ENCODE measurements at regions not wholly inside any gene's neighbourhood (a gene's known extent, or its start where the extent isn't known, plus 50 kb on each side); places are given as distances from the start of the nearest gene placed in this dataset.

DNA sequence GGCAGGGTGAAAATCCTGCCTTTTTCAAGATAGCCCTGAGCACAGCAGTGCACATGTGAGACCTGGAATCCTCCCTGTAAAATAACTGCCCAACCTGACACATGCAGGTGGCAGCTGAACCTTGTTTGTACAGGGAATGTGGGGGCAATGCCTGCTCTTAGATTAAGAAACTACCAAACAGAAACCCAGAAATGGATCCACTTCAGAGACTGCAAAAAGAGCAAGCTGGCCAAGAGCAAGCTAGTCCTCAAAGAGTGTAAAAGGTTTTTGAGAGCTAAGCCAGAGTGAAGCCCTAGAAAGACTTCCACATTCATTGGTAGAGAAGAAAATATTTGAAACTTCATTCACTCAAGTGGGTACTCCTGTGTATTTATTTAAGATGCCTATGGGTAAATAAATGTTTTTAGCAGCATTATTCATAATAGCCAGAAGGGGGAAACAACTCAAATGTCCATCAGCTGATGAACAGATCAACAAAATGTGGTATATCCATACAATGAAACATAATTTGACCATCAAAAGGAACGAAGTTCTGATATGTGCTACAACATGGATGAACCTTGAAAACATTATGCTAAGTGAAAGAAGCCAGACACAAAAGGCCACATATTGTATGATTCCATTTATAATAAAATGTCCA is 96.0 kb upstream of the TSC22D2 start:
- Histone ChIP-seq H3K27ac (ENCODE audit: low read depth, low read length, severe bottlenecking) (no peak overlapping the region), H3K36me3 (ENCODE audit: control insufficient read depth, insufficient read depth, low read length) (no peaks in the 10 kb centered on the region), H3K4me1 (ENCODE audit: control insufficient read depth, insufficient read depth, low read length, poor library complexity, severe bottlenecking) (peaks cover 4% of the 10 kb centered on the region), H3K4me3 (ENCODE audit: extremely low read depth, insufficient read depth, low read length, poor library complexity, severe bottlenecking) (no peak overlapping the region), H3K9me3 (ENCODE audit: control insufficient read depth, low read length) (peaks cover 7% of the 10 kb centered on the region)
- WGBS, 2 experiments (ENCODE audit: insufficient coverage in 2 of 2) = no CpG with 5 or more reads among the region's 1 CpG

DNA sequence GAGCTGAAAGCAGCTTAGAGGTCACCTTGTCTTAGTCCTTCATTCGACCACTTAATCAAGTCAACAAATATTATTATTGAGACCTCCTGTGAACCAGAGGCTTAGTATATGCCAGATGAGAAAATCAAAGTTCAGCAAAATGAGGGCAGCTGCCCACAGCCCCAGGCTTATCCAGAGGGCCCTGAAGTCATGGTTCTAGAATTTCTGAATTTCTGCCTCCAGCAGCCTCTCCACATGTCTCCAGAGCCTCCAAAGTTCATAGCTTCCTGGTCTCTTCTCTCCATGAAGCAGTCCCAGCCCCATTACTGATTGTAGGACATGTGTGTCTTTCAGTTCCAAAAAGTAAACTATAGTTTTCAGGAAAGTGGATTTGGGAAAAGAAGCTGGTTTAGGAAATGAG is 96.9 kb upstream of the TSC22D2 start:
- WGBS, 2 experiments (ENCODE audit: insufficient coverage in 2 of 2) = no CpG with 5 or more reads among the region's 1 CpG

DNA sequence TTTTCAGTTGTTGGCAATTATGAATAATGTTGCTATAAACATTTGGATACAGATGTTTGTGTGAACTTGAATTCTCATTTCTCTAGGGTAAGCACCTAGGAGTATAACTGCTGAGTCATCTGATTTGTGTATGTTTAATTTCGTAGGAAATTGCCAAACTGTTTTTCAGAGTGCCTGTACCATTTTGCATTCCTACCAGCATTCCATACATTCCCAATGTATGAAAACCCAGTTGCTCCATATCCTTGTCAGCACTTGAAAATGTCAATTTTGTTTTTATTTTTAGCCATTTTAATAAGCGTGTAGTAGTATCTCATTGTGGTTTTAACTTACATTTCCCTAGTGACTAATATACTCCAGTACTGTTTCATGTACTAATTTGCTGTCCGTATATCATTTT is 98.5 kb upstream of the TSC22D2 start:
- Histone ChIP-seq H3K4me3 (ENCODE audit: extremely low read depth, insufficient read depth, low read length, poor library complexity, severe bottlenecking) (no peak overlapping the region), H3K27ac (ENCODE audit: low read depth, low read length, severe bottlenecking) (no peak overlapping the region), H3K36me3 (ENCODE audit: control insufficient read depth, insufficient read depth, low read length) (no peaks in the 10 kb centered on the region), H3K9me3 (ENCODE audit: control insufficient read depth, low read length) (peaks cover 7% of the 10 kb centered on the region), H3K4me1 (ENCODE audit: control insufficient read depth, insufficient read depth, low read length, poor library complexity, severe bottlenecking) (peaks cover 4% of the 10 kb centered on the region)
- no CpG with 5 or more reads among the region's 3 CpGs for WGBS, 2 experiments (ENCODE audit: insufficient coverage in 2 of 2)

More for the DNA sequence above, 96.9 kb upstream of the TSC22D2 start:
- H3K4me3 ChIP-seq (ENCODE audit: extremely low read depth, insufficient read depth, low read length, poor library complexity, severe bottlenecking) = no peak overlapping the region
- H3K4me1 ChIP-seq (ENCODE audit: control insufficient read depth, insufficient read depth, low read length, poor library complexity, severe bottlenecking) = peaks cover 4% of the 10 kb centered on the region
- no peaks in the 10 kb centered on the region for H3K36me3 ChIP-seq (ENCODE audit: control insufficient read depth, insufficient read depth, low read length)
- H3K9me3 ChIP-seq (ENCODE audit: control insufficient read depth, low read length) = peaks cover 7% of the 10 kb centered on the region
- no peak overlapping the region for H3K27ac ChIP-seq (ENCODE audit: low read depth, low read length, severe bottlenecking)

DNA sequence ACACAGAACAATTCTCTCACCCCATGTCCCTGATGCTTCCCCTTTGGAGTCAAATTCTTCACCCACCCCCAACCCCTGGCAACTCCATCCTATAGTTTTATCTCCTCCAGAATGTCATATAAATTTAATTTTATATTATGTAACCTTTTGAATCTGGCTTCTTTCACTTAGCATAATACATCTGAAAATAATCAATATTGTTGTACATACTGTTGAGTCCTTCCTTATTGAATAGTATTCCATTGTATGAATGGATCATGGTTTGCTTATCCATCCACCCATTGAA is 98.9 kb upstream of the TSC22D2 start:
- H3K36me3 ChIP-seq (ENCODE audit: control insufficient read depth, insufficient read depth, low read length) = no peaks in the 10 kb centered on the region
- no peak overlapping the region for H3K4me3 ChIP-seq (ENCODE audit: extremely low read depth, insufficient read depth, low read length, poor library complexity, severe bottlenecking)
- H3K4me1 ChIP-seq (ENCODE audit: control insufficient read depth, insufficient read depth, low read length, poor library complexity, severe bottlenecking) = peaks cover 4% of the 10 kb centered on the region
- H3K9me3 ChIP-seq (ENCODE audit: control insufficient read depth, low read length) = peaks cover 7% of the 10 kb centered on the region
- no peak overlapping the region for H3K27ac ChIP-seq (ENCODE audit: low read depth, low read length, severe bottlenecking)

DNA sequence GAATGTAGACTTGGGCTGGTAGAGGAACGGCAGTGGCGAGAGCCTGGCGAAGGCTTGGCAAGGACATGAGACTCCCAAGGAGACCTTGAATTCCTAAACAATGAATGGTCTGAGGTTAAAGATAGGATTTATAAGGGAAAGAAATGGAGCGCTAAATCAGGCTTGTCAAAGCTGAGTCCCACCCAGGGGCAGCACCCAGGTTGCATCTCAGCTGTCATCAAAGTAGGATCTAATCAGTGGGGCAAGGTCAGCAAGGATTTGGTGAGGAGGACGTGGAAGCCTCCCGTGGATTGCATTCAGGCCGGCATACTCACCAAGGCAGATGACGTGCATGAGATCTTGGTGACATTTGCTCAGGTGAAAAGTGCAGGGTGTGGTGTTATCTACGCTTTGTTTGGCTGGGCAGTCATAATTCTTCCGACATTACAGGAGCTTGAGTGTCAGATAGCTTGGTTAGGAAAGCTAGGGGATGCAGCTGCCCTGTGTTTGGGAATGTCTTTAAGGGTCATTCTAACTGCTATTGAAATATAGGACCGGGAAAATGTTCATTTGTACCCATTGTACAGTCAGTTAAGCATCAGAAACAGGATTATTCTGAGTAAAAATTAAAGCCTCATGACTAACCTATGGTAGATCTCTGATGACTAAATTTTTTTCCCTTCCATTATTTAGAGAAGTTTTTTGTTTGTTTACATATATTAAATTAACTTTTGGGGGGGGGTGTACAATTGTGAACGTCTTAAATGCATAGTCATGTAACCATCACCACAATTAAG is 99.4 kb upstream of the TSC22D2 start:
- no peaks in the 10 kb centered on the region for H3K36me3 ChIP-seq (ENCODE audit: control insufficient read depth, insufficient read depth, low read length)
- H3K9me3 ChIP-seq (ENCODE audit: control insufficient read depth, low read length) = peaks cover 7% of the 10 kb centered on the region
- peaks cover 4% of the 10 kb centered on the region for H3K4me1 ChIP-seq (ENCODE audit: control insufficient read depth, insufficient read depth, low read length, poor library complexity, severe bottlenecking)
- 92 to 94% methylated on average over 10 of the region's 12 CpGs for WGBS, 2 experiments (ENCODE audit: insufficient coverage in 2 of 2)
- no peak overlapping the region for H3K4me3 ChIP-seq (ENCODE audit: extremely low read depth, insufficient read depth, low read length, poor library complexity, severe bottlenecking)
- H3K27ac ChIP-seq (ENCODE audit: low read depth, low read length, severe bottlenecking) = no peak overlapping the region

DNA sequence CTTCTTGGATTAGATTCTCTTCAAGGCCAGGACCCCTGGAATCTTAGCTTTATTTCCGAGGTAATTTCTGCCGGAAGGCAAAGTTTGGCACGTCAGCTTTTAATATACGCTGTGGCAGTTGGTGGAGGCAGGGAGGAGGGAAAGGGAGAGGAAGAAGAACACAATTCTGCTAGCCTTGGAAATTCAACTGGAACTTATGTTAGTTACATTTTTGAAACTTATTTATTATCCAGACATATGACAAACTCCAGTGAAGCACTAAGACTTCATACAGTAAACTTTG is 100.1 kb upstream of the TSC22D2 start:
- Histone ChIP-seq H3K27ac (ENCODE audit: low read depth, low read length, severe bottlenecking) (no peak overlapping the region), H3K4me3 (ENCODE audit: extremely low read depth, insufficient read depth, low read length, poor library complexity, severe bottlenecking) (no peak overlapping the region), H3K4me1 (ENCODE audit: control insufficient read depth, insufficient read depth, low read length, poor library complexity, severe bottlenecking) (peaks cover 4% of the 10 kb centered on the region), H3K9me3 (ENCODE audit: control insufficient read depth, low read length) (peaks cover 7% of the 10 kb centered on the region), H3K36me3 (ENCODE audit: control insufficient read depth, insufficient read depth, low read length) (no peaks in the 10 kb centered on the region)
- WGBS, 2 experiments (ENCODE audit: insufficient coverage in 2 of 2) = 95% methylated on average over 3 of the region's 4 CpGs; no CpG with 5 or more reads in 1 of the 2 experiments

DNA sequence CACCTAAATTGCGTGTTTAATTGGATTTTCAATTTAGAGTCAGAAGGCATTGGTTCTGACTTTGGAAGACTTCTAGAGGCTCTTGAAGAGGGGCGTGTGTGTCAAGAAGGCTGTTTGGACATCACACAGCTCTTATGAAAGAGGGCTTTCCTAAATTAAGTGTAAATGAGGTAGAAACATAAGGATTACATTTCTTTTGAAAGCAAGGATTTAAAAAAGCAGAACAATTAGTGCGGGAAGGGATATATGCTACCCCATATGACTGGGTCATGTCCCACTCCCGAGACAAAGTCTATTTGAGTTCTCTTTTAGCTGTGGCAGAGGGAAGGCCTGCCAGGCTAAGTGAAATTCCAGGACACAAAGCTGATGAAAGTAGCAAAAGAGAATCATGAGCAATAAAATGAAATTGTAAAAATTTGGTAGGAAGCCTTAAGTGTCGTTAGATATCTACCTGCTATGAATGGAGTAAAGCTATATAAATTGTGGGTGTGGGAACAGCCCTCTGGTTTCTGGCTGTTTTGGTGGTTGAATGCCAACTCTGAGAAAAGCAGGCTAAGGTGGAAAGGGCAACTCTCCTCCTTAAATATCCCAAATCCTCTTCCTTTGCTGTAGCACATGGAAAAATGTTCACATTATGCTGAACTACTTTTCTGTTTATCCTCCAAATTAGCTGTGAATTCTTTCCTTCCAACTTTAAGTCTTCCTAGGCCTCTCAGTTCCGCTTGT is 100.6 kb upstream of the TSC22D2 start:
- Histone ChIP-seq H3K27ac (ENCODE audit: low read depth, low read length, severe bottlenecking) (no peak overlapping the region), H3K4me3 (ENCODE audit: extremely low read depth, insufficient read depth, low read length, poor library complexity, severe bottlenecking) (no peak overlapping the region), H3K36me3 (ENCODE audit: control insufficient read depth, insufficient read depth, low read length) (no peaks in the 10 kb centered on the region), H3K9me3 (ENCODE audit: control insufficient read depth, low read length) (peaks cover 7% of the 10 kb centered on the region), H3K4me1 (ENCODE audit: control insufficient read depth, insufficient read depth, low read length, poor library complexity, severe bottlenecking) (peaks cover 7% of the 10 kb centered on the region)
- WGBS, 2 experiments (ENCODE audit: insufficient coverage in 2 of 2) = 92 to 95% methylated on average over 6 of the region's 6 CpGs

DNA sequence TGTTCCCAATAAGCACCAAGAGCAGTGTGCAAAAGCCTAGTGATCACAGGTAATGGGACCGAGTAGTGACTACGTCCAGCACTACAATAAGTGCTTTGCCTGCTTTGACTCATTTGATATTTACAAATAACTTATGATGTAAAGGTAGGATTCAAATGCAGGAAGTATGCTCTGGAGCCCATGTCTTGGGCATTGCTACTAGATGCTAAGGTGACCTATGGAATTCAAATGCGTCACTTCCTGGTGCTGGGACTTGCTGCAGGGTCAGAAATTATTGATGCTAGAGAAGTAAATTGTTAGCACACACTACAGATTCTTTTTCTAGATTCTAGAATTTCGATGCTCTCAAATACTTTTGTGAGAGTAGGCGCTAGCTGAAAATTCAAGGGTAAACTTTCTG is 101.2 kb upstream of the TSC22D2 start:
- no peaks in the 10 kb centered on the region for H3K36me3 ChIP-seq (ENCODE audit: control insufficient read depth, insufficient read depth, low read length)
- peaks cover 13% of the 10 kb centered on the region for H3K4me1 ChIP-seq (ENCODE audit: control insufficient read depth, insufficient read depth, low read length, poor library complexity, severe bottlenecking)
- H3K4me3 ChIP-seq (ENCODE audit: extremely low read depth, insufficient read depth, low read length, poor library complexity, severe bottlenecking) = no peak overlapping the region
- H3K9me3 ChIP-seq (ENCODE audit: control insufficient read depth, low read length) = peaks cover 7% of the 10 kb centered on the region
- WGBS, 2 experiments (ENCODE audit: insufficient coverage in 2 of 2) = 47 to 52% methylated on average over 2 of the region's 5 CpGs
- H3K27ac ChIP-seq (ENCODE audit: low read depth, low read length, severe bottlenecking) = no peak overlapping the region

DNA sequence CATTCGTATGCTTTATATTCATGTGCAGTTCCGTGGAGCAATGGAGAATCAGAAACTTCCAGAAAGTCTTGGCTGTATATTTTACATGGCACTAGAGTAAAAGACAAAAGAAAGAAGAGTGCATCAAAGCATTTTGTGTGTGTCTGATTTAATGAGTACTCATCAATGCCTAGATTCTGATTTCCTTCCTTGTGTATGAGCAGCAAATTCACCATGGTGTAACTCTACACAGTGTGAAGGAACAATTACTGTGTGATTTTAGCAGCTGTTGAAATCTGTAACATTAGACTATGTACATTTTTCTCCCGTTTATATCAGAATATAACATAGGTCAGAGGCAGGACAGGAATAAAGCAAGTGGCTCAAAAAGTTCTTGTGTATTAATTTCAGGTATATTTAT is 102.0 kb upstream of the TSC22D2 start:
- peaks cover 21% of the 10 kb centered on the region for H3K4me1 ChIP-seq (ENCODE audit: control insufficient read depth, insufficient read depth, low read length, poor library complexity, severe bottlenecking)
- H3K36me3 ChIP-seq (ENCODE audit: control insufficient read depth, insufficient read depth, low read length) = no peaks in the 10 kb centered on the region
- no peak overlapping the region for H3K27ac ChIP-seq (ENCODE audit: low read depth, low read length, severe bottlenecking)
- peaks cover 7% of the 10 kb centered on the region for H3K9me3 ChIP-seq (ENCODE audit: control insufficient read depth, low read length)
- 63 to 75% methylated on average over 2 of the region's 3 CpGs for WGBS, 2 experiments (ENCODE audit: insufficient coverage in 2 of 2)
- no peak overlapping the region for H3K4me3 ChIP-seq (ENCODE audit: extremely low read depth, insufficient read depth, low read length, poor library complexity, severe bottlenecking)

DNA sequence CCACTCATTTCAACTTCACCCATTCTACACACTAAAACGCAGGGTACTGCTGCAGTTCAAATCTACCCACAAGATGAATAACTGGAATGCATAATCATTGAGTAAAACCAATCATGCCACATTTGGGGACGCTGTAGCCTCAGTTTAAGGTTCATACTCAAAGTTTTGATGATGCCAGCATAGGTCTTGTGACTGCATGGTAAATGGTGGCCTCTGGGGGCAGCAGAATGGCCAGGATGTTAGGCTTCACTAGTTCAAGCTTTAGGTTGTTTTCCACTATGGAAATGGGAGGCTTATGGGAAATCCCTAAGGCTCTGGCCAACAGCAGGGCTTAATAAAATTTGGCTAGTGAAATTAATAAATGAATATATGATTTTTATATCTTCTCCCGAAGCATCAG is 104.3 kb upstream of the TSC22D2 start:
- Histone ChIP-seq H3K4me1 (ENCODE audit: control insufficient read depth, insufficient read depth, low read length, poor library complexity, severe bottlenecking) (peaks cover 36% of the 10 kb centered on the region), H3K36me3 (ENCODE audit: control insufficient read depth, insufficient read depth, low read length) (no peaks in the 10 kb centered on the region), H3K27ac (ENCODE audit: low read depth, low read length, severe bottlenecking) (no peak overlapping the region), H3K9me3 (ENCODE audit: control insufficient read depth, low read length) (peaks cover 7% of the 10 kb centered on the region), H3K4me3 (ENCODE audit: extremely low read depth, insufficient read depth, low read length, poor library complexity, severe bottlenecking) (no peak overlapping the region)
- WGBS, 2 experiments (ENCODE audit: insufficient coverage in 2 of 2) = 60% methylated on average over 1 of the region's 3 CpGs; no CpG with 5 or more reads in 1 of the 2 experiments

DNA sequence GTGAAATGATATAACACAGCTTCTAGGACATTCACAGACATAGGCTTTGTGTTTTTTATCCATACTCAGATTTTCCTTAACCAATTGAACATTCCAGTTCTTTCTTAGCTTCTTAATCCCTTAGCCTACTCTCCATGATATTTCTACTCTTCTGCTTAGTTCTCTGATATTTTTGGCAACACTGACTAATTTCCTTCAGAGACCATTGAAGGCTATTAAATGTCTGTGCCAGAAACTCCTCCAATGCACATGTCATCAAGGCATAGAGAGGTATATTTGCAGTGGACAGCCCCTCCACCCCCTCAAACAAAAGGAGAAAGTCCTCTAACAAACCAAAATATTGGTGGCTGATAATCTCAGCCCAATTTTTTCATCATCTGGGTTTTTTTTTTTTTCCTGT is 105.9 kb upstream of the TSC22D2 start:
- Histone ChIP-seq H3K27ac (ENCODE audit: low read depth, low read length, severe bottlenecking) (no peak overlapping the region), H3K9me3 (ENCODE audit: control insufficient read depth, low read length) (peaks cover under 1% of the 10 kb centered on the region), H3K36me3 (ENCODE audit: control insufficient read depth, insufficient read depth, low read length) (no peaks in the 10 kb centered on the region), H3K4me1 (ENCODE audit: control insufficient read depth, insufficient read depth, low read length, poor library complexity, severe bottlenecking) (peaks cover 32% of the 10 kb centered on the region), H3K4me3 (ENCODE audit: extremely low read depth, insufficient read depth, low read length, poor library complexity, severe bottlenecking) (no peak overlapping the region)
